Activated naive CD4-positive, alpha-beta T cell treated with Interleukin-2 at 50 U/mL for 16 hours (primary cell): ENCODE measurements at regions not wholly inside any gene's neighbourhood (a gene's known extent, or its start where the extent isn't known, plus 50 kb on each side); places are given as distances from the start of the nearest gene placed in this dataset.
"Not testable (repeated sequence)": the region's sequence is repeated elsewhere in the genome, so short reads cannot be mapped to it uniquely, and the experiment has no call there.

ENCODE experiments used
- DNase-seq: peaks from one replicate; pipeline ENCODE4 v3.0.0-alpha.2; 2020

DNA sequence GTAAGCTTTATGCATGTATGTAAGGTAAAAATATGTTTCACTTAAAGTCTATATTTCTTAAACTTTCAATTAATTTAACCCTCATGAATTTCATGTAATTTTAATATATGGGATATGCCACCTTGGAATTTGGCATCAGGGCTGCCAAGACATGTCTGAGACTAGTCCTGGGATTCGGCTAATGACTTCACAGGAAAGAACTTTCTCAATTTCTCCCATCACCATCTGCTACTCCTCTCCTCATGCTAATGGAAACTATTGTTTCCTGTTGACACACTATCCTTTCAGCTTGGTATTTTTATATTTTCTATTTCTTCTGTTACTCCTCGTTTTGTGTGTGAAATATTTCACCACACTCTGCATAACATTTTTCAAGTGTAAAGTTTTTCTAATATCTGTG, 205.9 kb downstream of the ARL4A start:
- DNase-seq = no peak

DNA sequence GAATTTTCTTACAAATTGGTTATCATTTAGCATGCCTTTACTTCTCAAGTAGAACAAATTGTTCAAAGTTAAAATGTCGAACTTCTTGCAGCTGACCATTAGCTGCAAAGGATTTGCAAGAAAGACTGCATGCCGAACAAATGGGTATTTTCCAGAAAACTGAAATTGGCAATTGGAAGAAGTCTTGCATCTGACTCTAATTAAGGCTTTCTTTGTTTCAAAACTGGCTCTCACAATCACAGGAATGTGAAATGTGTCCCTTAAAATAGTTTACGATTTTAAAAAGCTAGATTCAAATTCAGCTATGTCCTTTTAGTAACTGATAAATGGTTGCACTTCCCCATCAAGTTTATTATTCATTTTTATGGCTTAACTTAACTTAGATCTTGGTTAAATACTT, 207.9 kb downstream of the ARL4A start:
- DNase-seq = no peak

DNA sequence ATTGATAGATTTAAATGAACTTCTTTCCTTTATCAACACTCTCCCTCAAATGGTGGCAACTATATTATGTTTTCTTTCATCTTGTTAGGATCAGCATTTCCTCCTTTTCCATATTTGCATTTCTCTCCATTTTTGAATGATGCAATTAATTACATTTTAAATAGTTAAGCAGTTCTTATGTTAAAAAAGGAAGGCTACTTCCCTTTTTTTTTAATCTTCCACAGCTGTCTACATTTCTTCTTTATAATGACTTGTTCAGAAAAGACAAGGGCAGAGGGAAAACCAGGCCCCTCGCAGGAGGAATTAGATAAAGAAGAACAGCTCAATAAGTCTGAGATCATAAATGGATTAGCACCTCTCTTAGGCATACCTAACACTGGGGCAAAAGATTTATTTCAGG, 208.9 kb downstream of the ARL4A start:
- DNase-seq = no peak

DNA sequence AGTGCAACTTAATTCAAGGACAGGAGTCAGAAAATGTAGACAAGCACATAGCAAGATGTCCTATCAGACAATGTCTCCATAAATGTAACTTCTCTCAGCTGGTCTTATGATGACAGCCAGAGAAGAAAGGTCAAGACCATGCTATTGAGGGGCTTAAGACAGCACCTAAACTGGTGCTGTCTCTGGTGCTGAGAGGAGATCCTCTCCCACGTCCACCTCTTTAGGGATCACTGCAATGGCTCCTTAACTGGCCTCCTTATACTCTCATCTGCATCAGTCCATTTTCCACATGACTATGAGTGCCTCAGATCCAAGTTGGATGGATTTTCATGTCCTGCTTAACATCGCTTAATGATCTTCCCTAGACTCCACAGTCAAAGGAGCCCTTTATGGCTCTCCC, 210.6 kb downstream of the ARL4A start:
- DNase-seq = no peak

DNA sequence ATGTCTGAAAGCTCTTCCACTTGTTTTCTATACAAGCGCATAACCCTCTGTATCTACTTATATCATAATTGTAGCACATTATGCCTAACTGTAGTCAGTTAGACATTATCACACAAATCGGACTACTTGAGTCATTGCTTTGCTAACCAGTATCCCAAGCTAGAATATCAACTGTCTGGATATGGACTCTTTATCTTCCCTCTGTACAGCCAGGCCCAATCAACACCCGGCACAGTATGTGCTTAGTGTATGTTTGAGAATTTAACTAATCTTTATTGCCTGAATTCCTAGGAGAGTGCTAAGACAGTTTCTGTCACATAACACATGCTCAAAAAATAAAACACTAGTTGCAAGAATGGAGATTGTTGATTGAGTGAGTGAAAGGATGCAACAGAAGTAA, 211.2 kb downstream of the ARL4A start:
- DNase-seq = no peak

DNA sequence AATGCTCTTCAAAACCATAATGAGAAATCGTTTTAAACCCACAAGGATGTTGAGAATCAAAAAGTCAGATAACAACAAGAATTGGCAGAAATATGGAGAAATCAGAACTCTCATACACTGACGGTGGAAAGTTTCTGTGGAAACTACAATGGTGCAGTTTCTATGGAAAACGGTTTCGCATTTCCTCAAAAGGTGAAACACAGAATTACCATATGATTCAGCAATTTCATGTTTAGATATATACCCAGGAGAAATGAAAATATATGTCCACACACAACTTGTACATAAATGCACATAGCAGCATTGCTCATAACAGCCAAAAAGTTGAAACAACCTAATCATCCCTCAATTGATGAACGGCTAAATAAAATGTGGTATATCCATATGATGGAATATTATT, 218.2 kb downstream of the ARL4A start:
- DNase-seq = no peak

DNA sequence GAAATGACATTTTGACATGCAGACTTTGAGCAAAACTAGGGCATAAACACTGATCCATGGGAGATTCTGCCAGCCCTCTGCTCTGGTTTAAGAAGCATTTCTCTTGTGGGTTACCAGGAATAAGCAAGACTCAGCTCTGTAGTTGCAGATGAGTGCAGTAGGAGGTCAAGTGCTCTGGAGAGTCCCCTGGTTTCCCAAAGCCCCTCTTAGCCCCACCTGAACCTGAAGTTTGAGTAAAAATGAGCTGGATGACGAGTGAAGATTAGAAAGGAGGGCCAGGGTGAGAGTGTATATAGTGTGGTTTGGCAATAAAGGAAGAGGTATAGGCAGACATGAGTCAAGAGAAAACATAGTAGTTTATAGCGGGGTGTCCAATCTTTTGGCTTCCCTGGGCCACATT, 220.3 kb downstream of the ARL4A start:
- no peak for DNase-seq

DNA sequence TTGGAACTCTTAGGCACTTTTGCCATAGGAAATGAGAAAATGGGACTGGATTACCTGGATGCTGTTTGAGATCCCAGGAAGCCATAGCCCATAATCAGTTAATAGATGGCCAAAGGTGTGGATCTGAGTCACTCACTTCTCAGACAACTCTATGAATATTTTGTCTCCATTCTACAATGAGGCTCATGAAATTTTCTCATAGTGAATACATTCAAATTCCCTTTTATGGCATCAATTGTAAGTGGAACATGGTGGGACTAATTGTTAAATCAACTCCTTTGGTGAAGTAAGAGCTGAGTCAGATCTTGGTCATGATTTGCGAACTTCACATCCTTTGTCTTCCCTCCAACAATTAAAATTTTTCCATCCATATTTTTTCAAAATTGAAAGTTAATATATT, 222.1 kb downstream of the ARL4A start:
- DNase-seq = no peak

DNA sequence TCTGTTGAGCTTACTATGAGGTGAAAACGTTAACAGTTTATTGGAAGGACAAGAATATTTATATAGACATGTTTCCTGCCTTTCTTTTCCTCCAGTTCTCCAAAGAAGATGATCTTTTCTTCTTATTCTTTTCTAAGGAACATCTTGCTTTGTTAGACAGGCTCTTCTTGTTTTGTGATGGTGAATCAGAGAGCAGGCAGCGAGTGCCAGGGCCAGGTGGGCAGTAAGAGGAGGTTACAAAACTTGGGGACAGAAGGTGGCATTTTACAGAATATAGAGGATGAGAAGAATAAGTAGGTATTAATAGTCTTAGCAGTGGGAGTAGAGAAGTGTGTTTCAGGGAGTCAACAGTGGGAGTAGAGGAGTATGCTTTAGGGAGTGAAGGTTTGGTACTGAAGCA, 223.6 kb downstream of the ARL4A start:
- DNase-seq = no peak

DNA sequence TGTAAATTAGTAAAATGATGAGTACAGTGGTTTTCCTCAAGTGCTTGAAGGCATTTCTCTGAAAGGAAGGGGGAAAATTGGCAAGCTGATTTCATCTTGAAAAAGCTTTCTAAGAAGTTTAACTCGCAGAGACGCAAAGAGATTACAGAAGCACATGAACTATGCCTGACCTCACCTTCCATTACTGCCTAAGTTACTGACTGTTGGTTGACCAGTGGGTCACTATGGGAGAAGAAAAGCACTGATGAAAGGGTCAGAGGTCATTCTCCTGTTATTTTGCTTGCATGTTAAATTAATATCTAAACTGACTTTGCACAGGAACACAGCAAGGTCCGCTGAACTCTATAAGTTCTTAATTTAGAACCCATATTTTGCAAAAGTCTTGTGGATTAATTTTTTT, 225.6 kb downstream of the ARL4A start:
- no peak for DNase-seq

DNA sequence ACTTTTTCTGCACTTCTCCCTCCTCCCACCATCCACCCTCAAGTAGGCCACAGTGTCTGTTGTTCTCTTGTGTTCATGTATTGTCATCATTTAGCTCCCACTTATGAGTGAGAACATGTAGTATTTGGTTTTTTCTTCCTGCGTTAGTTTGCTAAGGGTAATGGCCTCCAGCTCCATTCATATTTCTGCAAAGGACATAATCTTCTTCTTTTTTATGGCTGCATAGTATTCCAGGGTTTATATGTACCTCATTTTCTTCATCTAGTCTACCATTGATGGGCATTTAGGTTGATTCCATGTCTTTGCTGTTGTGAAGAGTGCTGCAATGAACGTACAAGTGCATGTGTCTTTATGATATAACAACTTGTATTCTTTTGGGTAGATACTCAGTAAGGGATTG, 230.4 kb downstream of the ARL4A start:
- no peak for DNase-seq

DNA sequence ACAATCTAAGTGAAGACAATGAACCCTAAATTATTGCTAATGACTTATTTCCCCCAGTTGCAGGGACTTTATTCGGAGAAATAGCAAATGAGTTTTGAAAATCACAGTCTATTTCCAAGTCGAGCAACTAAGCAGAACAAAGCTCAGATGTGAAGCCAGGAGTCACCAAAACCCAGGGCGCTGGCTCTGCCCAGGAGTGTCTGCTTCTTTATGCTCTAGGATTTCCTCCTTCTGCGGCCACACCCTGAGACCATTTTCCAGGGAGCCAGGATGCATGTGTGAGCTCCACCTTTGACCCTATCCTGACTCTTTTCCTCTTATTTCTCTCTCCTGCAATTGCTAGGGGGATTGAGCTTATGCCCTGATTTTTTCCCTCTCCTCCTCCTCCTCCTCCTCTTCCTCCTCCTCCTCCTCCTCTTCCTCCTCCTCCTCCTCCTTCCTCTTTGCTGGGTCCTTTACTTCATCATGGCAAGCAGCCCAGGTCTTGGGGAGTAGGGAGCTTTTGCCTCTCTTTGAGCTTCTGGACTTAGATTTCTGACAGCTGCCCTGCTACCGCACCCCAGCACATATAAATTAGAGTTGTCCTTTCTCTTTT, 234.4 kb downstream of the ARL4A start:
- no peak for DNase-seq

DNA sequence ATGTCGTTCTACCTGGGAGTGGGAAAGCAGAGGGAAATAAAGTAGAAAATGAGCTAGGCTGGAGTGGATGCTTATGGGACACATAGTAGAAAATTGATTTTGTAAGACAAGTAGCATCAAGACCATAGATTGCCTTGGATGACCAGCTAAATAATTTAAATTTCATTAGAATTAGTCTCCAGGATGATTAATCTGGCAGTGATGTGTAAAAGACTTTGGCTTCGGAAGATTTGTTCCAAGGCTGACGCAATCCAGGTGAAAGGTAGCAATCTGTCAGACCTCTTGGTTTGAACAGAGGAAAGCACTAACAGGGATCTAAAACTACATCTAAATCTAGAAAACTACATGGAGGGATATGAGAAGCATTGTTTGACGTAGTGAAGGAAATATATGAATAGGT, 236.5 kb downstream of the ARL4A start:
- no peak for DNase-seq

DNA sequence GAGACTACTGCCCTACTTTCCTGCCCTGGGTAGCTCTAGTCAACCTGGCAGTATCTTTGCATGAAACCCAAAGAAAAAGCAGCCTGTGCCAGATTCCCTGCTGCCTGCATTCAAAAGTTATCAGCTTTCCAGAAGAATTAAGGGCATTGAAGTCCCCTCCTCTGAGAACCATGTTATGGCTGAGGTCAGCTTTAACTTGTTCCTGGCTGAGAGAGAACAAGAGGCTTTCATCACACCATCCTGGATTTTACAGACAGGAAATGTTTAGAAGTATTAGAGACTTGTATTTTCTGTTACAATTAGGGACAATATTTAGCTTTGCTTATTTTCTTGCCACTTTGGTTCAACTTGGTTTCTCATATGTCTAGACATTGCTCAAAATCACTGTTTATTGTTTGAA, 238.8 kb downstream of the ARL4A start:
- DNase-seq = no peak

DNA sequence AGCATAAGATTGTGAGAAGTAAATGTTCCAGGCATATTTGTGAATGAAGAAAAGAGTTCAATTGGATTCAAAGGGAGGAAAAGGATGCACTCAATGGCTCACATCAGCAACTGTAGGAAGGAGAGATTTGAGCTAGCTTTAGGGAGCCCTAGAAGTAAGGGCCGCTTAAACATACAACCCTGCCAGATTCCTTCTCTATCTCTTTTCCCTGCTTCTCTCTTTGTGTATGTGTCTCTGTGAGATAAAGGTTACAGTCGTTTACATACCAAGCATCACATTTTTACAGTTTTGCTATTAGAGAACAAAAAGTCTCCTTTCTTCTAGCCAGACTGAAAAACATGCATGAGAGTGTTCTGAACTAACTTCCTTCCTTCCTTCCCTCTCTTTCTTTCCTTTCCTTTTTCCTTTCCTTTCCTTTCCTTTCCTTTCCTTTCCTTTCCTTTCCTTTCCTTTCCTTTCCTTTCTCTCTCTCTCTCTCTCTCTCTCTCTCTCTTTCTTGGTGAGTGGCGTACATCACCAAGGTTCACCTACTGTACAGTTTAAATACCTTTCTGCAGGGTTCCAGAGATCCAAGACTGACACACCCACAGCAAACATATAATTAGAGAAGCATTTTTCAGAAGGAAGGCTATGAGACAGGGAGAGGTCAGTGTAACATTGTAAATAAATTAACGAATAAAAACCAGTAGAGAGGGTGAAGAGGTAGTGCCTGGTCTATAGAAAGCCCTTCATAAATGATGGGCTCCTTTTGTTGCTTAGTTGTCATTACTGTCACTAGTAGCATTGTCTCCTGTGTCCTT, 240.4 kb downstream of the ARL4A start:
- no peak for DNase-seq

DNA sequence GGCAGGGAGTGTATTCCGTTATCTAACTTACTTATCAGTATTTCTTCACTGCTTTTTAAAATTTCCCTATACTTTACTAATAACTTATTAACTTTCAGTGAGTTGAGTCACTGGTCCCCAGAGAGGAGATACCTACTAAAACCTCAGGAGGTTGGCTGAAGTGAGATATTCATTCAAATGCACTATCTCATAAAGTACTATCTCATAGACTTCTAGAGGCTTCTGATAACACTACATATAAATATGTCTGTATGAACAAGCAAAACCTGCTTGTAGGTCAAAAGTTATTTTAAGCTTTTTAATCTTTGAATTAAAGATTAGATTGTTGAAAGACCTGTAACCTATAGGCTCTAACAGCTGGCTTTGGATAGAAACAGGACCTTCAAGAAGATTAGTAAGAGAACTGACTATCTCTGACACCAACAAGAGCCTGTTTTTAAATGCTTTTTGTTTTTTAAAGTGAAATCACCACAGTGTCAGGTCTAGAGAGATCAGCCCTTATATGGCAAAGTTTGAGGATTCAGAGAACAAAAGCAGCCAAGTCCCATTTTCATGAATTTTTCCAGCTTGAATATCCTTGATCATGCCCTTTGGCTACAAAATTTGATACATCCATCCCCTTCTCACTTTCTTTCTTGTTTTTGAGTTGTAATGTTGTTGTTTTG, 242.2 kb downstream of the ARL4A start:
- DNase-seq = no peak

DNA sequence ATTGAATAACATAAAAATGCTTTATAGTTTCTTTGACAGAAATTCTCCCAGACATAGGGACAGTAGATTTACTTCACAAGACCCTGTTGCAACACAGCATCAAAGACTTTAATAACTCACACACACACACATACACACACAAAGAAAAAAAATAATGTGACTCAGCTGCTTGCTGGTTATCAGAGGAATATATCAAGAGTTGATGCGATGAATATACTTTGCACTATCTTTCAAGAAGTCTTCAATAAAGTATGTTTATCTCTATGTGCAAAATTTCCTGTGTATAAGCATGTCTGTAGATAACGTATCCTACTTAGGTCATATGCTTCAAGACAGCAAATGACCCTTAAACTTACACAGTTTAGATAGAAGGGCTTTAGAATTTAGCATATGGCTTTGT, 243.1 kb downstream of the ARL4A start:
- DNase-seq = no peak

DNA sequence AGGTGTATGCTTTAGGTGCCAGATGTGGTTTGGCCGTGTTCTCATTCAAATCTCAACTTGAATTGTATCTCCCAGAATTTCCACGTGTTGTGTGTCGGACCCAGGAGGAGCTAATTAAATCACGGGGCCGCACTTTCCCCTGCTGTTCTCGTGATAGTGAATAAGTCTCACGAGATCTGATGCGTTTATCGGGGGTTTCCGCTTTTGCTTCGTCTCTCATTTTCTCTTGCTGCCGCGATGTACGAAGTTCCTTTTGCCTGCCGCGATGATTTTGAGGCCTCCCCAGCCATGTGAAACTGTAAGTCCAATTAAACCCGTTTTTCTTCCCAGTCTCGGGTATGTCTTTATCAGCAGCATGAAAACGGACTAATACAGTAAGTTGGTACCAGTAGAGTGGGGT, 244.0 kb downstream of the ARL4A start:
- not testable (repeated sequence) for DNase-seq

DNA sequence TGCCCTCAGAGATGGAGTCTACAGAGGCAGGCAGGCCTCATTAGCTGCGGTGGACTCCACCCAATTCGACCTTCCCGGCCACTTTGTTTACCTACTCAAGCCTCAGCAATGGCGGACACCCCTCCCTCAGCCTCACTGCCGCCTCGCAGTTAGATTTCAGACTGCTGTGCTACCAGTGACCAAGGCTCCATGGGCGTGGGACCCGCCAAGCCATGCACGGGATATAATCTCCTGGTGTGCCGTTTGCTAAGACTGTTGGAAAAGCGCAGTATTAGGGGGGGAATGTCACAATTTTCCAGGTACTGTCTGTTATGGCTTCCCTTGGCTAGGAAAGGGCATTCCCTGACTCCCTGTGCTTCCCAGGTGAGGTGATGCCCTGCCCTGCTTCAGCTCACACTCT, 252.3 kb downstream of the ARL4A start:
- no peak for DNase-seq

DNA sequence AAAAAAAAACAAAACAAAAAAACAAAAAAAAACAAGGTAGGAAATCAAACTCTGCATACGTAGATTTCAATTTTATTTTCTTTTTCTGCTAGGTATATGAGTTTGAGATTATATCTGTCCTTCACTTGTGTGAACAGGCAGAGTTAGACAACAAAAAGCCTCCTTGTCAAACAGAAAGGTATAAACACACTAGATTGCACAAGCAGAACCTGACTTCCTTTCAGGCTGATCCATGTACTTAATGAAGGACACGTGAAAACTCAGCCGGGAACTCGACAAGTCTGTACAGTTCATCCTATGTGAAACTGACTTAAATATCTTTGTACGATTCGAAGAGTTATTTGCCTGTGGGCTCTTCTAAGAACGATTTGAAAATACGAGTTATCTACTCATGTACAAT, 254.1 kb downstream of the ARL4A start:
- DNase-seq = no peak

DNA sequence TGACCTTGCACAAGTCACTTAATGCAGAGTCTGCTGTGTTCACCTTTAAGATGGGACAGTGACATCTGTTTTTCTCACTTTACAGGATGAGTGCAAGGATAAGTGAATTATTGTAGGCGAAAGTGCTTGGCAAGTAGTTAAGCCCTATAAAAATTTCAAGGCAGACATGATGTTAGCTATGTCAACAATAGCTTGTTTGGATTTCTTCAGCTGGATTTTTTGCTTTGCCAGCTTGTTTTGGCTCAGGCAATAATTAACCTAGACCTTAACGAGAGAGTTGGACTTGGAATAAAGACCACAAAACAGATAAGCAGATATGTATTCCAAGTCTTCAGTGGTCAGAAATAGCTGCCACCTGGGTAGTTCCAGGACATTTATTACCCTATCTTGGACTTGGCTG, 255.2 kb downstream of the ARL4A start:
- DNase-seq = no peak

DNA sequence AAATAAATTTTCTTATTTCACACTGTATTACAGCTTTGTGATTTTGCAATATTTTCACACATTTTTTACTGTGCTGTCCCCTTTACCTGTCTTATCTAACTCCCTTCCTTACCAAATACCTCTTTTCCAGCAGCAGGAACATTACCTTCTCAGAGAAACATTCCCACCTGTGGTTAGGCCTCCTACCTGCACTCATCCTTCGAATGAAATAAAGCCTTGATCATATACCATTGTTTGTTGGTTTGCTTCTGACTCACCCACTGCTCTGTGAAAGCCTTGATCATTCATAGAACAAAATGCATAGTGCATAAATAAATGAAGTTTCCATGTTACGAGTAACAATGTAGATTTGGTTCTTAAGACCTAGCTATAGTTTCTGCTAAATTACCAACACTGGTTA, 256.3 kb downstream of the ARL4A start:
- DNase-seq = no peak

DNA sequence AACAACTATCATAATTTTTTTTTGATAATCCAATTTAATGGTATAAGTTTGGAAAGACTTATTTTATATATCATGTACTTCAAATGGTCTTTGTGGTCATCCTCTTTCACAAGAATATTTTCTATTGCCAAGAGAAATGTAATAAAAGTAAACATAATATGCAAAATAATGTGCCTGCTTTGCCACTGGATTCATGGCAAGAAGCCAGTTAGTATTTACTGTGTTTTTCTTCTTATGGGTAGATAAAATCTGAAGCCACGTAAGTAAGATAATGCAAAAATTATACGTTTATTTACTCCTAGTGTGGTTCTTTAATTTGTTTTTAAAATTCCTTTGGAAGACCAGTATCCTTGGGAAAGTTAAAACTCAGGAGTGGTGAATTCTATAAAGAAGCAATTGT, 258.5 kb downstream of the ARL4A start:
- no peak for DNase-seq

DNA sequence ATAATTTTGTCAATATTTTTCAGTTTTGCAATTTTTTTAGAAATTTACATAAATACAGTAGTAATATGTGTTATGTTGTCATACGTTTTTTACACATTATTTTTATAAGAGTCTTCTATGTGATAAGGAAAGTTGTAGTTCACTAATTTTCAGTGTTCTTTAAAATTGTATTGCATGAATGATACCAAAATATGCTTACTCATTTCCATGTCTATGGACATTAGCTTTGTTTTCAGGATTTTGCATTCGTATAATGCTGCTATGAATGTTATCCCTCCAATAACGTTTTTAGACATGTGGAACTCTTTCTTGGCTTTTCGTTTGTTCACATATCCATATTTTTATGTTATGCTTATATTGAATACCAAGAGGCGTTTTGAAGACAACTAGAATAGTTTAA, 260.0 kb downstream of the ARL4A start:
- no peak for DNase-seq
